IPS DF 4.7 (cell line): ENCODE measurements at regions not wholly inside any gene's neighbourhood (a gene's known extent, or its start where the extent isn't known, plus 50 kb on each side); places are given as distances from the start of the nearest gene placed in this dataset.
"Not testable (repeated sequence)": the region's sequence is repeated elsewhere in the genome, so short reads cannot be mapped to it uniquely, and the experiment has no call there.

Source experiments
- DNase-seq: peaks from one replicate; pipeline ENCODE4 v3.0.0-alpha.2; 2013; ENCODE audit warnings: low spot score; ENCODE audit errors: extremely low read depth

DNA sequence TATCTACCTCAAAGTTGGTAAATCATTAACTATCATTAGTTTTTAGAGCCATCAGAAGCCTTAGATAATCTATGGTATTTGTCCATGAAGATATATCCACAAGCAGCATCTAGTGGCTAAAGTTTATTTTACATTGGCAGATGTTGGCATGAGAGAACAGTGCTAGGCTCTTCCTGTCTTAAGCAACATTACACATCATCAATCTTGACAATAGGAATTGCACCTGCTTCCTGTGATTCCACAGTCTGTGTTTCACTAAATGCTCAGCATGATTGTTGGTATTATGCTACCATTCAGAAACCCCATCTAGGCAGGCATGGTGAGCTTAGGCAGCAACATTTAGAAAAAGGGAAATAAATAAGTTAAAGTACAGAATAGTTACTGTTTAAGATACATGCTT is 246.6 kb downstream of the SLCO4C1 start:
- no peak for DNase-seq

DNA sequence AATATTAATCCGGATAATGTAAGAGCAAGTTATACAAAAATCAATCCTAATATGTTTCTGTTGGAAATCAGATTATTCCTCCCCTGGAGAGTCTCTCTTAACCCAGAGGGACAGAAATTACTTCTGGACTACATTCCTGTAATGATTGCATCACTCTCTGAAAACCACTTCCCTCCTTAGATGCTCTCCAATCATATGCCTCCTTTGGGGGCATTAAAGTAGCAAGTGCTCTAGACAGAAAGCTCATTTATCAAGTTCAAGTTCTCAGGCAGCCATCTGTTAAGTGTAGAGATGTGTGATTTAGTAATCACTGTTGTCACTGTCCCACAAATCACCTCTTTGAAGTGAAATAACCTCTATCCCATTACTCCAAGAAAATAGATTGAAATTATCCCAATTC is 247.1 kb downstream of the SLCO4C1 start:
- DNase-seq, result no peak

DNA sequence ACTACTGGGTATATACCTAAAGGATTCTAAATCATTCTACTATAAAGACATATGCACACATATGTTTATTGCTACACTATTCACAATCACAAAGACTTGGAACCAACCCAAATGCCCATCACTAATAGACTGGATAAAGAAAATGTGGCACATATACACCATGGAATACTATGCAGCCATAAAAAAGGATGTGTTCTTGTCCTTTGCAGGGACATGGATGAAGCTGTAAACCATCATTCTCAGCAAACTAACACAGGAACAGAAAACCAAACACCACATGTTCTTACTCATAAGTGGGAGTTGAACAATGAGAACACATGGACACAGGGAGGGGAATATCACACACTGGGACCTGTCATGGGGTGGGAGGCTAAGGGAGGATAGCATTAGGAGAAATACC is 249.0 kb downstream of the SLCO4C1 start:
- not testable (repeated sequence) for DNase-seq

DNA sequence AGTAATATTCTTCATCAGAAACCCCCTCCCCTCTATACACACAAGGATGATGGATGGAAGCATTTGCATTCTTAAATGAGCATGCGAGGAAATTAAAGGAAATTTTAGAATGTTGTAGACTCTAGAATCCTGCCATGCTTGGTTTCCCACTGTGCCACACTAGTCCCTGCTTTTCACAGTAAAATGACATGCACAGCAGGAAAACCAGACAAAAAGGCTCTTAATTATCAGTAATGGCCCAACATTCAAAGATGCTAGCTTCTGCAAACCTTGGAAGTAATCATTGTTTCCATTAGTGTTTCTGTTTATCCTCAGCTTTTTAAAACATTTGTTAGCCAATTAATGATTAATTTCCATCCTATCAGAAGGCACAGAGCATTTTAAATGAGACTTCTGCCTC is 255.8 kb downstream of the SLCO4C1 start:
- DNase-seq, result no peak

DNA sequence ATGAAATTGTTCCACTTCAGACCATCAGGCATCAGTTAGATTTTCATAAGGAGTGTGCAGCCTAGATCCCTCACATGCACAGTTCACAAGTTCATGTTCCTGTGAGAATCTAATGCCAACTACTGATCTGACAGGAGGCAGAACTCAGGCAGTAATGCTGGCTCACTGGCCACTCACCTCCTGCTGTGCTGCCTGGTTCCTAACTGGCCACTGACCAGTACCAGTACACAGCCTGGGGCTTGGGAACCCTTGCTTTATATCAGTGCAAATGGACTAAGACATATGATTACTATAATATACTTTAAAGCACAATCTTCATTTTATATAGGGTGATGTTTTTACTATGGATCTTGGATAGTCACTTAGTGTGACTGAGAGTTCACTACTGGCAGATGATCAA is 259.2 kb downstream of the SLCO4C1 start:
- DNase-seq, result no peak

DNA sequence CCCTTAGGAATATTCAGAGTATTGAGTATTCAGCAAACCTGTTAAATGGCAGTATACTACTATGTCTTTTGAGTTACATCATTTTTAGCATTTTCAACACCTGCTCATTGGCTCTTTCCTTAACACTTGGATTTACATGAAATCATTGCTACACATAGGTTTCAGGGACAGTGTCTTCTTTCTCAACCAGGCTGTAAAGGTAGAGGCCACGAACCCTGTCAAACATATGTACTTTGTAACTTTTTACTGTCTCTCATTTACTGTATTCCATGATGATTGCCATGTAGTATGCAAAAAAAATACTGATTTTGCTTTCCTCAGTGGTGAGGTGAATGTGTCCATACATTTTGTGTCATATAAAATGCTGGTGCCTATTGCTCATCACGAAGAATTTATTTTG is 264.4 kb downstream of the SLCO4C1 start:
- DNase-seq, result no peak

DNA sequence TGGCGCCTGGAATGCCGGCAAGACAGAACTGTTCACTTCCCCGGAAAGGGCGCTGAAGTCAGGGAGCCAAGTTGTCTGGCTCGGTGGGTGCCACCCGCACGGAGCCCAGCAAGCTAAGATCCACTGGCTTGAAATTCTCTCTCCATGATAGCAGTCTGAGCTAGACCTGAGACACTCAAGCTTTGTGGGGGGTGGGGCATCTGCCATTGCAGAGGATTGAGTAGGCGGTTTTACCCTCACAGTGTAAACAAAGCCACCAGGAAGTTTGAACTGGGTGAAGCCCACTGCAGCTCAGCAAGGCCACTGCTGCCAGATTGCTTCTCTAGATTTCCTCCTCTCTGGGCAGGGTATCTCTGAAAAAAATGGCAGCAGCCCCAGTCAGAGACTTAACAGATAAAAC is 277.4 kb downstream of the SLCO4C1 start:
- DNase-seq, result no peak

DNA sequence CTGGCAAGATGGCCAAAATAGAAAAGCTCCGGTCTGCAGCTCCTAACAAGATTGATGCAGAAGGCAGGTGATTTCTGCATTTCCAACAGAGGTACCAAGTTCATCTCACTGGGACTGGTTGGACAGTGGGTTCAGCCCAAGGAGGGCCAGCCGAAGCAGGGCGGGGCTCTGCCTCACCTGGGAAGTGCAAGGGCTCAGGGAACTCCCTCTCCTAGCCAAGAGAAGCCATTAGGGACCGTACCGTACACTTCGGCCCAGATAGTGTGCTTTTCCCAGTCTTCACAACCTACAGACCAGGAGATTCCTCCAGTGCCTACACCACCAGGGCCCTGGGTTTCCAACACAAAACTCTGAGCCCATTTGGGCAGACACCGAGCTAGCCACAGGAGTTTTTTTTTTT is 277.8 kb downstream of the SLCO4C1 start:
- DNase-seq, result no peak

DNA sequence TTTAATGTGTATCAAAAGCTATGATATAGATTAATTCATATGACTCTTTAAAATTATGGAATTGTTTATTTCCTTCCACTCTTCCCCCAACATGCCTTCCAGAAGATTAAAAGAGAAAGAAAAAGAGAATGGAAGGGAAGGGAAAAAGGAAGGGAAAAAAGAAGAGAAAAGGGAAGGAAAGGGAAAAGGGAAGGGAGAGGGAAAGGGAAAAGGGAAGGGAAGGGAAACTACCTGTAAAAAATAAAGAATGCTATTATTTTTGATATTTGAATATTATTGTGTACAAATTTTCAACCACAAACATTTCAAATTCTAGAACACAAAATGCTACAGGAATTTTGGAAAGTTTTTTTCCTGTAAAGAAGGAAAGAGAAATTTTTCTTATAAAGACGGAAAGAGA is 281.7 kb downstream of the SLCO4C1 start:
- DNase-seq, result no peak

DNA sequence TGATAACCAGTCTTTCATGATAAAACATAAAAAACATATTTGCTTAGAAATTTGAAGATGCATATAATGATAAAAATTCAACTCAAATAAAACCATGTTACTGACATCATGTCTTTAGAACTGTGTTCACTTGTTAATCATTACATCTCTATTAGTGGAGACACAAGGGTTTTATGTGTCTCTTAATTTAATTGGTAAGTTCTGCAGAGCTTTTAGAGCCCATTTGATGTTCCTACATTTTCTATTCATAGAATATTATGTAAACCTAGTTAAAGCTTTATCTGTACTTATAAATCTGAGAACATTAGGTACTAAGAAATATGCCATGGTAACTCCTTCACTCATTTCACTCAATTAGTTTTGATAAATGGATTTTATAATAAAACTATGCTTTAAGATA is 285.4 kb downstream of the SLCO4C1 start:
- DNase-seq, result no peak

DNA sequence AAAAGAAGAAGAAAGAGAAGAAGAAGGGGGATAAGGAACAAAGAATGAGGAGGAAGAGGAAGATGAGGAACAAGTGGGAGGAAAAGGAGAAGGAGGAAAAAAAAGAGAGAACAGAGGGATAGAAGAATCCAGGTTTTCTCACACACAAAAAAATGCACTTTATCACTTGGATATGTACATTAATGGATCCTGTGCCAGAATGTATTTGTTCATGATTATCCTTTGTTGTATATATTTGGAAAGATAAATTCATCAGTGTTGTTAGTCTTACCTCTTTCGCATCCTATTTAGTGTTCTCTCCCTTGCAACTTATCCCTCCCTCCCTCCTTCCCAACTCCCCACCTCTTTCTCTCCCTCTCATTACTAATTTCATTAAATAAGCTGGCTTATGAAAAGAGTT is 298.8 kb downstream of the SLCO4C1 start:
- DNase-seq, result no peak

DNA sequence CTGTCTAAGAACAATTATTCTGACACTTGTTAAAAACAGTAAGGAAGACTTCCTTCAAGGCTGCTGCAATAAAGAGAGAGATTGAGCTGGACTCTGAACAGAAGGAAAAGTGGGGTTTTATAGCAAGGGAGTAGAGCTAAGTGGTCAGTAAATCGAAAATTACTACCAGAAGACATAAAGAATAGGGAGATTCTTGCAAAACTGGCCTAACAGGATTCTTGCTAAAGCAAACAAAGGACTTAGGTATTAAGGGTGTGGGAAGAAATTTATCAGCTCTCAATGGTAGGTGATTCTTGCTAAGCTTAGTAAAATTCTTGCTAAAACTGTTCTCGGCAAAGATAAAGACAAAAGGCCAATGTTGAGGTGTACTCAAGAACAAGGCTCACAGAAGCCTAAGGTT is 300.5 kb downstream of the SLCO4C1 start:
- DNase-seq, result no peak

DNA sequence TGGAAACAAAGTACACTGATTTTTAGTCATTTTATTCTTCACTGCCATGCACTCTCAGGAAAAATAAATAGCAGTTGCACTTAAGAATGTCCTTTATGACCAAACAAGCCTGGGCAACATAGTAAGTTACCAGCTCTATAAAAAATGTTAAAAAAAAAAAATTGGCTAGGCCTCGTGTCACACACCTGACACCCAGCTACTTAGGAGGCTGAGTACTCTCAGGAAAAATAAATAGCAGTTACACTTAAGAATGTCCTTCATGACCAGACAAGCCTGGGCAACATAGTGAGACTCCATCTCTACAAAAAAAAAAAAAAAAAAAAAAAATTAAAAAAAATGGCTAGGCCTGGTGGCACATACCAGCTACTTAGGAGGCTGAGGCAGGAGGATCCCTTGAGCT is 304.6 kb downstream of the SLCO4C1 start:
- DNase-seq, result no peak

DNA sequence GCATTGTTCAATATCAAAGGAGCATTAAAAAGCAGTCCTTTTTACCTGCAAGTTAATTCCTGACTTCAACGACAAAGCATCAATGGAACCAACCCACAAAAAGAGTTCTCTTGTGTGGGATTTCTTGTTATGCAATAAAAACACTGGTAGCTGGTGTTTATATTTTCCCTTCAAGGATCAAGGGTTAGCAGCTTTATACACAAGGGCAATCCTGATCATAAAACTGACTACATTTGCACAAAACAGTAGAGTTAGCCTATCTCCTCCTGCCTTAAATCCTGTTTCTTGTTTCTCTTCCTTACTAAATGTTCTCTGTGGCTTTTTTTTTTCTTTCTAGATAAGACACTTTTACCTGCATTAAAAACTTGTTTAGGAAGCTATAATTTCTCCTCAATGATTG is 306.4 kb downstream of the SLCO4C1 start:
- no peak for DNase-seq

DNA sequence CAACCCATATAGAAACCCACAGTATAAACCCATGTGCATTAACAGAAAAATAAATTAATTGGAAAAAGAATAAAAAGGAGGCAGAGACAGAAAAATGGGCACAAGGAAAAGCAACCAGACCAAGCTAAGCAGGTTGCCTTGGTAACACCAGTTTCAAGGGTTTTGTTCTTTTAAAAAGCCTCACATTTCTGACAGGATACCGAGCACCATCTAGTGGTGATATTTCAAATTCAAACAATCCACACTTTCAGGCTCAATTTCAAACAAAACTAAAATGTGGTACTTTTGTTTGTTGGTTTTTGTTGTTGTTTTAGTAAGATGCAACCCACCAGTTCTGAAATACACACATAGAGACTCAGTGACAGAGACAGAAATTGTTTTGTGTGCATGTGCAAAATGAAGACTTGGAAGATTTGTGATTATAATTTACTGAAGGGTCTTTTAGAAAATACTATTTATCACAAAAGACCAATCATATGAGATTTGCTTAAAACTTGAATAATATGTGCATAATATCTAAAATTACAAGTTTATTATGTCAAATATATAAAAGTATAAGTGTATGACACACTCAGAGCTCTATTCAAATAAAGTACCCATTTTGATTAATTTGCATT is 318.2 kb downstream of the SLCO4C1 start:
- no peak for DNase-seq

DNA sequence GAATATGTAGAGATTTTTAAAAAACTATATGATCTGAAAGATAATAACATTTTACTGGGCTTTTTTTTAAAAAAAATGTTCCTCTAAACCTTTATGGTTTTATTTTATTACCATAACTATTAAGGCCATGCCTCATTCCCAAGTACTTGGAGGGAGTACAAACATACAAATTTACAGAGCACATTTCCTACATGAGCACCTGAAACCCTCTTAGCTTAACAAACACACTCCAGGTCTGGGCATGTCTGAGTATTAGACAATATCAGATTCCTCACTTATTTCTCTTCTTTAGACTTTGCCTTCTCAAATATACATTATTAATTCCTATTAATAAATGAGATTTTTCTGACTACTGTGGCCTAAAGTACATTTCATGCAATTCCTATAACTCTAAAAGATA is 319.2 kb downstream of the SLCO4C1 start:
- DNase-seq, result no peak

DNA sequence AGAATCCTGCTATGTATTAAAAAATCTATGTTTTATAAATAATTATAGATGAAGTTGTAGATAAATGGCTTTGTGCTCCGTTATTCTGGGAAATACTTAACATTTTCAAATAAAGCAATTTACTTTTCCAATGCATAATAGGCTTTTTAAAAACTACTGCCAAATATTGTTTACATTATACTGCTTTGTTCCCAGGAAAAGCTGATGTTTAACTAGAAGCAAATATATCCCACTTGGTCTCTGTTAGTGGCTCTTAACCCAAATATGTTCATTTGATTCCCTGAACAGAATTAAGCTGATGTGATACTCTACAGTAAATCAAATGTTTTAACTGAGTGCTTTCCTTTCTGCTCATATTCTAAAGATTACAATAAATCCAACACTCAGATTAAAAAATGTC is 326.3 kb downstream of the SLCO4C1 start:
- DNase-seq, result no peak

DNA sequence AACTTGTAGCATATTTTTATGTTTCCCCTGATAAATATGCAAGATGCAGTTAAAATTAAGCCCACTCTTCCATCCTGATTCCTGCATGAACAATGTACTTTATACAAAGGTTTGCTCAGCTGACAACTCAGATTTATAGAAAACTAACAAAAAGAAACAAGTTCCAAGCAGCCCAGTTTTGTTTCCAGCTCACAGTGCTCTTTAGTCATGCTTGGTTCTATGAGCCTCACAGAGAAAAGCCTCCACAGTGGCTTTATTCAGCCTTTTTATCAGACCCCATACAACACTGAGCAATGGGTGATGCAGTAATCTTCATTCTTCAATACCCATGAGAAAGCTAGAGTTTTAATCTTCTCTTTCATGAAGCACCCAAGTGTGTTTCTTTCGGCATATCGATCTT is 329.6 kb downstream of the SLCO4C1 start:
- no peak for DNase-seq

DNA sequence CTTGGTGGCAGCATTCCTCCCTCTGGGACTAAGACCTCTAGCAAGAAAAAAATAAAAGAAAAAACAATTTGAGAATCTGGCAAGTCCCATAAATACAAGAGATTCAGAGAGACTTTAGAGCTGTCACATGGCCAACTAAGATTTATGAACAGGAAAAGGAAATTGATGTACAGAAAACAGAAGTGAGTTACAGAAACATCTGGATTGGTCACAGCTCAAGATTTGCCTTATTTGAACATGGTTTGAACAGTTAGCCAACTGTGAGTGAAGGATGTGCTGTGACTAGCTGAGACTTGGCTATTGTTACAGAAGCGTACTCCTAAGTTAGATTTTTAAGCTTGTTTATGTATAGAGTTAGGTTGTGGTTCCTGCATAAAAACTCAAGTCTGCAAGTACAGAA is 340.2 kb downstream of the SLCO4C1 start:
- no peak for DNase-seq

DNA sequence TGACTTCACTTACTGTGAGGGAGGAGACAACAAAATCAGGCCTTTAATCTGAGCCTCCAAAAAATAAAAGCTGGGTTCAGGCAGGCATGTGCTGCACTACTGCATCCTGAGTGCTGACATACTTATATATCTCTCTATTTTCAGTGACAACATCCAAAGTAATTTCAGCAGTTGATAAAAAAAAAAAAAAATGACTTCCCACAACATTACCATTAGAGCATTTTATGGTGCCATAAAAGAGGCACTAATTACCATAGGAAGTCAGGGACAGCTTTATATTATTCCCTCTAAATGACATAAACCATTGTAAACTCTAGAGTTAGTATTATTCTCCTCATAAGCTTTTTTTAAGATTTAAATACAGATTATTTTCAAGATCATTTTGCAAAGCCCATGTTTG is 346.1 kb downstream of the SLCO4C1 start:
- no peak for DNase-seq

DNA sequence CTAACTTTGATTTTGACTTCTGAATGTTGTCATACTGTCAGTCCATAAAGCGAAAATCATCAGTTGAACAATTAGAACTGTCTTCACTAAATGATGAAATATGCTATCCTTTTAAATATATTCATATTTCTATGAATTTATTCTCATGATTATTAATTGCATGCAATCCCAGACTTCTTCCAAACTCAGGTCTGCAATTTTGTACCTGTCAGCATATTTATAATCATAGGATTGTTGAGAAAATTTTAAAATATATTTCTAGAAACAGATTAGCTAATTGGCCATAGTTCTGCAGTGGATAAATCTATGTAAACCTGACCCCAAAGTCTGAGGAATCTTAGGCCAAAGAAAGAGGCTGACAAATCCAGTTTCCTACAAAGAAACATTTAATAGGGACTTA is 347.5 kb downstream of the SLCO4C1 start:
- no peak for DNase-seq

DNA sequence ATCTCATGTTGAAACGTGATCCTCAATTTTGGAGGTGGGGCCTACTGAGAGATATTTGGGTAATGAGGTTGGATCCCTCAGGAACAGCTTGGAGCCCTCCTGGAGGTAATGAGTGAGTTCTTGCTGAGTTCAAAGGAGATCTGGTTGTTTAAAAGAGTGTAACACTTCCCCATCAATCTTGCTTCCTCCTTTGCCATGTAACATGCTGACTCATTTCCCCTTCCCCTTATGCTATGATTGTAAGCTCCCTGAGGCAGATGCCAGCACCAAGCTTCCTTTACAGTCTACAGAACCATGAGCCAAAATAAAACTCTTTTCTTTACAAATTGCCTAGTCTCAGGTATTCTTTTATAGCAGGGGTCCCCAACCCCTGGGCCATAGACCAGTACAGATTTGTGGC is 352.3 kb downstream of the SLCO4C1 start:
- no peak for DNase-seq

DNA sequence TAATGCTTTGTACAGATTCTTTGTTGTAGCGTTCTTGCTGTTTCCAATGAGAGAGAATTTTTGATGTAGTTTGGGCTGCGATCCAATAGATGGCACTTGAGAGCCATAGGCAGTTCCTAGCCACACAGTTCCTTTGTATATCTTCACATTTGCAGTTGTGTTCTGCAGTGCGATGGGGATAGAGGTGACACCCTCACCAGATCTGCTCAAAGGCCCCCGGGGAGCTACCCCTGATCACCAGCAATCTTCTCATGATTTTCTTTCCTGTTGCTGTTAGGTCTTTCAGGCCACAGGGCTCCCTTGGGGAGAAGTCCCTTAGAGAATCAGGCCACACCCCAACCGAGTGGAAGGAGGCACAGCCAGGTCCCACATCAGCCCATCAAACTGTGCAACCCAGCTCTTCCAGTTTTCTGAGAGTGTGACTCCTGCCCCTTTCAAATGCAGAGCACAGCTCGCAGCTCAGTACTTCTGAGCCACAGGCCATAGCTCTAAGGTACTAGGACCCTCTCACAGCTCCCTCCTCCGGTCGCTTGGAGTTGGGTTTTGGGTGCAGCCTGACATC is 353.7 kb downstream of the SLCO4C1 start:
- no peak for DNase-seq

DNA sequence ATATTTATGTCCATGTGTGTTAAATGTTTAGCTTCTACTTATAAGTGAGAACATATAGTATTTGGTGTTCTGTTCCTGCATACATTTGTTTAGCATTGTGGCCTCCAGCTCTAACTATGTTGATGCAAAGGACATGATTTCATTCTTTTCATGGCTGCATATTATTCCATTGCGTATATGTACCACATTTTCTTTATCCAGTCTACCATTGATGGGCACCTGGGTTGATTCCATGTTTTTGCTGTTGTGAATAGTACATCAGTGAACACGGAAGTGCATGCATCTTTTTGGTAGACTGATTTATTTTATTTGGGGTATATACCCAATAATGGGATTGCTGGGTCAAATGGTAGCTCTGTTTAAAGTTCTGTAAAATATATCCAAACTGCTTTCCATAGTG is 359.0 kb downstream of the SLCO4C1 start:
- no peak for DNase-seq
